Mesenchymal stem cell (in vitro differentiated cells and primary cell): ENCODE measurements at regions not wholly inside any gene's neighbourhood (a gene's known extent, or its start where the extent isn't known, plus 50 kb on each side); places are given as distances from the start of the nearest gene placed in this dataset.

ENCODE experiments used
- DNase-seq: peaks from one replicate; pipeline ENCODE4 v3.0.0-alpha.2; 2013
- H2AFZ ChIP-seq: one replicate; pipeline ENCODE4 v1.6.1; 2013; ENCODE audit warnings: low read depth, mild to moderate bottlenecking, control low read depth, inconsistent platforms, low read length, moderate library complexity
- H2AK5ac ChIP-seq: 2 replicates; pipeline ENCODE4 v1.6.1; 2013; ENCODE audit warnings: low read length, moderate library complexity, mild to moderate bottlenecking, inconsistent platforms; ENCODE audit not compliant: severe bottlenecking
- H2BK120ac ChIP-seq: one replicate; pipeline ENCODE4 v1.6.1; 2013; ENCODE audit warnings: low read depth, mild to moderate bottlenecking, inconsistent platforms, low read length, moderate library complexity
- H2BK12ac ChIP-seq, 2 experiments: one replicate each; pipeline ENCODE4 v1.6.1; 2013; ENCODE audit warnings: inconsistent platforms in 2 of 2, low read length in 2 of 2, mild to moderate bottlenecking in 2 of 2, moderate library complexity in 2 of 2, control low read depth in 1 of 2
- H2BK15ac ChIP-seq: one replicate; pipeline ENCODE4 v1.6.1; 2013; ENCODE audit warnings: mild to moderate bottlenecking, low read depth, inconsistent platforms; ENCODE audit not compliant: poor library complexity, severe bottlenecking
- H2BK5ac ChIP-seq: 2 replicates; pipeline ENCODE4 v1.6.1; 2013; ENCODE audit warnings: low read depth, mild to moderate bottlenecking, low read length, control low read depth, inconsistent platforms; ENCODE audit not compliant: poor library complexity, severe bottlenecking
- H3K14ac ChIP-seq, 2 experiments: one replicate each; pipeline ENCODE4 v1.6.1; 2013; ENCODE audit warnings: inconsistent platforms in 2 of 2, low read length in 2 of 2, control low read depth in 1 of 2, mild to moderate bottlenecking in 1 of 2, moderate library complexity in 1 of 2
- H3K18ac ChIP-seq, 2 experiments: one replicate each; pipeline ENCODE4 v1.6.1; 2013; ENCODE audit warnings: inconsistent platforms in 2 of 2, low read length in 2 of 2, control low read depth in 1 of 2, low read depth in 1 of 2, mild to moderate bottlenecking in 1 of 2
- H3K23ac ChIP-seq, 2 experiments: one replicate each; pipeline ENCODE4 v1.6.1; 2013; ENCODE audit warnings: inconsistent platforms in 2 of 2, low read length in 2 of 2, mild to moderate bottlenecking in 2 of 2, moderate library complexity in 2 of 2, control low read depth in 1 of 2
- H3K27ac ChIP-seq: 2 replicates; pipeline ENCODE4 v1.5.1; 2013; ENCODE audit warnings: mild to moderate bottlenecking, moderate library complexity, low read length, control low read depth, inconsistent platforms; ENCODE audit not compliant: poor library complexity, severe bottlenecking
- H3K27me3 ChIP-seq, 2 experiments: 2 replicates each; pipeline versions ENCODE4 v1.6.1 to v1.7.0; 2013; ENCODE audit warnings: low read length in 2 of 2, mild to moderate bottlenecking in 2 of 2, moderate library complexity in 2 of 2, control low read depth in 1 of 2, inconsistent platforms in 1 of 2; ENCODE audit not compliant: control insufficient read depth in 1 of 2, insufficient read depth in 1 of 2
- H3K36me3 ChIP-seq, 2 experiments: 2 replicates each; pipeline versions ENCODE4 v1.6.1 to v1.7.0; 2013; ENCODE audit warnings: low read length in 2 of 2, control low read depth in 1 of 2, inconsistent platforms in 1 of 2, low read depth in 1 of 2, mild to moderate bottlenecking in 1 of 2; ENCODE audit not compliant: insufficient read depth in 2 of 2, control insufficient read depth in 1 of 2
- H3K4ac ChIP-seq, 2 experiments: one replicate each; pipeline ENCODE4 v1.6.1; 2013; ENCODE audit warnings: inconsistent platforms in 2 of 2, low read length in 2 of 2, mild to moderate bottlenecking in 2 of 2, moderate library complexity in 2 of 2, control low read depth in 1 of 2, low read depth in 1 of 2
- H3K4me1 ChIP-seq: 2 replicates; pipeline ENCODE4 v1.6.1; 2013; ENCODE audit warnings: low read depth, low read length, control low read depth; ENCODE audit not compliant: control insufficient read depth, insufficient read depth
- H3K4me2 ChIP-seq: 2 replicates; pipeline ENCODE4 v1.6.1; 2013; ENCODE audit warnings: low read length, mild to moderate bottlenecking, inconsistent platforms; ENCODE audit not compliant: poor library complexity, severe bottlenecking
- H3K4me3 ChIP-seq, 2 experiments: 2 replicates each; pipeline versions ENCODE4 v1.5.1 to v1.7.0; 2013; ENCODE audit warnings: low read length in 2 of 2, mild to moderate bottlenecking in 2 of 2, control low read depth in 1 of 2, low read depth in 1 of 2; ENCODE audit not compliant: insufficient read depth in 1 of 2
- H3K79me1 ChIP-seq: replicated peaks from 2 replicates; pipeline ENCODE4 v1.6.1; 2013; ENCODE audit warnings: mild to moderate bottlenecking, control low read depth, low read length, inconsistent platforms; ENCODE audit not compliant: poor library complexity, severe bottlenecking
- H3K9ac ChIP-seq: 2 replicates; pipeline ENCODE4 v1.7.0; 2013; ENCODE audit warnings: mild to moderate bottlenecking, low read length, moderate library complexity
- H3K9me3 ChIP-seq: 2 replicates; pipeline ENCODE4 v1.7.0; 2013; ENCODE audit warnings: mild to moderate bottlenecking, low read length; ENCODE audit not compliant: control insufficient read depth
- H4K8ac ChIP-seq: one replicate; pipeline ENCODE4 v1.6.1; 2013; ENCODE audit warnings: inconsistent platforms, mild to moderate bottlenecking, low read length, moderate library complexity
- H4K91ac ChIP-seq: one replicate; pipeline ENCODE4 v1.6.1; 2013; ENCODE audit warnings: mild to moderate bottlenecking, low read length, inconsistent platforms
- WGBS: methylation state at CpG from one replicate; pipeline ENCODE4 v1.1.7; 2013; ENCODE audit warnings: mixed read lengths; 5-methylcytosine and 5-hydroxymethylcytosine counted together

DNA sequence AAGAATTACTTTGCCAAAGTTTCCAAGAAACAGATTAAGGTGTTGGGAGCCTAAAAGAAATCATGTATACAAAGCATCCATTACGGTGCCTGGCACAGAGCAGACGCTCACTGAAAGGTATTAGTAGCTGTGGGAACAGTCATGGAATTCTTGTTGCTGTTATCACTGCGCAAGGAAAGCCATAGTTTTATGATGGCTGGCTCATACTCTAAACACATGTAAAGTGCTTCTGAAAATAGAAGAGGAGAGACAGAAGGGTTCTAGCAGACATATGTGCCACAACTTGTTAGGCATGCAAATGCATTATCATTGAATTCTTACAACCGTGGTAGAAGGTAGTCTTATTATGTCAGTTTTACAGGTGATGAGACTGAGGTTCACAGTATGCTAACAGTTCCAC is 112.4 kb downstream of the TENT5A start:
- no peak for DNase-seq
- Histone ChIP-seq H2AFZ (no peak overlapping the region), H3K18ac (no peak overlapping the region), H4K8ac (no peak overlapping the region), H3K27me3 (no peaks in the 10 kb centered on the region), H3K4me1 (no peaks in the 10 kb centered on the region), H2BK12ac (no peak overlapping the region), H3K4ac (no peak overlapping the region), H2BK5ac (no peak overlapping the region), H3K36me3 (no peaks in the 10 kb centered on the region), H3K23ac (no peak overlapping the region), H2BK15ac (no peak overlapping the region), H3K27ac (no peak overlapping the region), H3K79me1 (no peaks in the 10 kb centered on the region), H3K14ac (no peak overlapping the region), H4K91ac (no peak overlapping the region), H3K9ac (no peak overlapping the region), H3K9me3 (no peaks in the 10 kb centered on the region), H3K4me2 (no peak overlapping the region), H2AK5ac (no peak overlapping the region), H3K4me3 (no peak overlapping the region), H2BK120ac (no peak overlapping the region)
- 84% methylated on average over 4 of the region's 4 CpGs for WGBS

- no peak overlapping the region for H3K4me2 ChIP-seq
- no peak overlapping the region for H2AK5ac ChIP-seq
- H3K14ac ChIP-seq = no peak overlapping the region
- H3K4me1 ChIP-seq = no peaks in the 10 kb centered on the region
- H2BK12ac ChIP-seq = no peak overlapping the region
- H3K27me3 ChIP-seq = no peaks in the 10 kb centered on the region
- no peak overlapping the region for H4K91ac ChIP-seq
- H3K27ac ChIP-seq = no peak overlapping the region
- H2BK15ac ChIP-seq = no peak overlapping the region
- H3K23ac ChIP-seq = no peak overlapping the region
- H3K18ac ChIP-seq = no peak overlapping the region
- H3K4me3 ChIP-seq = no peak overlapping the region
- H3K9ac ChIP-seq = no peak overlapping the region
- H3K9me3 ChIP-seq = no peaks in the 10 kb centered on the region
- no peak overlapping the region for H2AFZ ChIP-seq
- H2BK120ac ChIP-seq = no peak overlapping the region
- H3K4ac ChIP-seq = no peak overlapping the region
- H2BK5ac ChIP-seq = no peak overlapping the region
- no peak for DNase-seq
- 93% methylated on average over 4 of the region's 4 CpGs for WGBS
- no peak overlapping the region for H4K8ac ChIP-seq
- H3K79me1 ChIP-seq = no peaks in the 10 kb centered on the region
- no peaks in the 10 kb centered on the region for H3K36me3 ChIP-seq
These were observed 114.1 kb downstream of the TENT5A start for GRCh38 chr6:81638366-81638765.

- whole genome bisulfite sequencing = 86% methylated on average over 5 of the region's 5 CpGs
- Histone ChIP-seq H3K23ac (no peak overlapping the region), H2BK5ac (no peak overlapping the region), H3K27ac (no peak overlapping the region), H3K36me3 (no peaks in the 10 kb centered on the region), H3K9ac (no peak overlapping the region), H3K79me1 (no peaks in the 10 kb centered on the region), H2BK15ac (no peak overlapping the region), H4K8ac (no peak overlapping the region), H2AFZ (no peak overlapping the region), H3K4me3 (no peak overlapping the region), H3K14ac (no peak overlapping the region), H3K9me3 (peaks cover 6% of the 10 kb centered on the region), H2BK12ac (no peak overlapping the region), H3K4me2 (no peak overlapping the region), H2AK5ac (no peak overlapping the region), H4K91ac (no peak overlapping the region), H3K4me1 (no peaks in the 10 kb centered on the region), H3K18ac (no peak overlapping the region), H2BK120ac (no peak overlapping the region), H3K27me3 (no peaks in the 10 kb centered on the region), H3K4ac (no peak overlapping the region)
- no peak for DNase-seq
These were observed 115.4 kb downstream of the TENT5A start for GRCh38 chr6:81636930-81637568.

- Histone ChIP-seq H3K4ac (no peak overlapping the region), H3K23ac (no peak overlapping the region), H3K18ac (no peak overlapping the region), H3K79me1 (no peaks in the 10 kb centered on the region), H2AFZ (no peak overlapping the region), H2BK12ac (no peak overlapping the region), H2AK5ac (no peak overlapping the region), H3K9ac (no peak overlapping the region), H3K4me2 (no peak overlapping the region), H3K4me3 (no peak overlapping the region), H2BK120ac (no peak overlapping the region), H3K4me1 (no peaks in the 10 kb centered on the region), H2BK15ac (no peak overlapping the region), H3K14ac (no peak overlapping the region), H3K27ac (no peak overlapping the region), H3K36me3 (no peaks in the 10 kb centered on the region), H3K9me3 (peaks cover 30% of the 10 kb centered on the region), H3K27me3 (no peaks in the 10 kb centered on the region), H2BK5ac (no peak overlapping the region), H4K8ac (no peak overlapping the region), H4K91ac (no peak overlapping the region)
- 98% methylated on average over 3 of the region's 3 CpGs for WGBS
- no peak for DNase-seq
These were observed 118.2 kb downstream of the TENT5A start for GRCh38 chr6:81634155-81634880.
